Ectodermal cell (in vitro differentiated cells): ENCODE measurements at regions not wholly inside any gene's neighbourhood (a gene's known extent, or its start where the extent isn't known, plus 50 kb on each side); places are given as distances from the start of the nearest gene placed in this dataset.

Experiments used
- H3K27ac ChIP-seq: 2 replicates; pipeline ENCODE4 v1.7.0; 2013; ENCODE audit warnings: mild to moderate bottlenecking, low read depth, low read length; ENCODE audit not compliant: insufficient read depth, poor library complexity, severe bottlenecking
- H3K27me3 ChIP-seq: 2 replicates; pipeline ENCODE4 v1.7.0; 2013; ENCODE audit warnings: mild to moderate bottlenecking, low read length; ENCODE audit not compliant: insufficient read depth, control insufficient read depth, poor library complexity, severe bottlenecking
- H3K36me3 ChIP-seq: one replicate; pipeline ENCODE4 v1.7.0; 2013; ENCODE audit warnings: low read length; ENCODE audit not compliant: control insufficient read depth, insufficient read depth
- H3K4me1 ChIP-seq: one replicate; pipeline ENCODE4 v1.7.0; 2013; ENCODE audit warnings: low read length; ENCODE audit not compliant: control insufficient read depth, insufficient read depth
- H3K4me3 ChIP-seq: 2 replicates; pipeline ENCODE4 v1.7.0; 2013; ENCODE audit warnings: low read depth, low read length, control low read depth; ENCODE audit not compliant: insufficient read depth
- H3K9me3 ChIP-seq: 2 replicates; pipeline ENCODE4 v1.7.0; 2013; ENCODE audit warnings: mild to moderate bottlenecking, low read length, moderate library complexity; ENCODE audit not compliant: control insufficient read depth
- WGBS, 2 experiments: methylation state at CpG; one replicate each; pipeline ENCODE4 v1.1.7; 2013; ENCODE audit warnings: missing lambda C conversion rate in 2 of 2; 5-methylcytosine and 5-hydroxymethylcytosine counted together

DNA sequence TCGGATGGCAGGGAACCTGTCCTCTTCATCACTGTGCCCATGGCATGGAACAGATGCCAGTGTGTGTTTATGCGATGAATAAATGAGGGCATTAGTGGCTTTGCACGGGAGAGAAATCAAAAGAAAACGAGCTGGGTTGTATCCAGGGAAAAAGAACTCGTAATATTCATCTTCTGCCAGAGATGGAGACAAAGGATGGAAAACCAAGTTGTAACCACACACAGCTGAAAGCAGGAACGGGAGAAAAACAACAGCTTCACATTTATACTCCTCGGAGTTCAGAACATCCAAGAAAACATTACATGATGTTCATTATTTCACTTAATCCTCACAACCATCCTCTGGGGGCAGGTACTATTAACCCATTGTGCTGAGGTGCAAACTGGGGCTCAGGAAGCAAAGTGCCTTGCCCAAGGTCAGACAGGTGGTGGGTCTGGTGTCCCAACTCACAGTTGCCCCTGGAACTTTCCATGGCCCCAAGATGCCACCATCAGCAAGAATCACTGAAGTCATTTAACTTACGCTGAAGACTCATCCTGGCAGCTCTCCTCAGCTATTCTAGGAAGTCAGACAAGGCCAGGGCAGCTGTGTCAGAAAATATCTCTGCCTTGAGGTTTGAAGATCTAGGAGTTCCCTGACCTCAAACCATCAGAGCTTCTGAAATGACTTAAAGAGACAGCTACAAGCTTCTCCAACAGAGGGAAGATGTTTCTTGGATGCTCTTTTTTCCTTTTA lies 250.4 kb downstream of the NSG2 start:
- 89 to 93% methylated on average over 8 of the region's 8 CpGs for WGBS, 2 experiments

DNA sequence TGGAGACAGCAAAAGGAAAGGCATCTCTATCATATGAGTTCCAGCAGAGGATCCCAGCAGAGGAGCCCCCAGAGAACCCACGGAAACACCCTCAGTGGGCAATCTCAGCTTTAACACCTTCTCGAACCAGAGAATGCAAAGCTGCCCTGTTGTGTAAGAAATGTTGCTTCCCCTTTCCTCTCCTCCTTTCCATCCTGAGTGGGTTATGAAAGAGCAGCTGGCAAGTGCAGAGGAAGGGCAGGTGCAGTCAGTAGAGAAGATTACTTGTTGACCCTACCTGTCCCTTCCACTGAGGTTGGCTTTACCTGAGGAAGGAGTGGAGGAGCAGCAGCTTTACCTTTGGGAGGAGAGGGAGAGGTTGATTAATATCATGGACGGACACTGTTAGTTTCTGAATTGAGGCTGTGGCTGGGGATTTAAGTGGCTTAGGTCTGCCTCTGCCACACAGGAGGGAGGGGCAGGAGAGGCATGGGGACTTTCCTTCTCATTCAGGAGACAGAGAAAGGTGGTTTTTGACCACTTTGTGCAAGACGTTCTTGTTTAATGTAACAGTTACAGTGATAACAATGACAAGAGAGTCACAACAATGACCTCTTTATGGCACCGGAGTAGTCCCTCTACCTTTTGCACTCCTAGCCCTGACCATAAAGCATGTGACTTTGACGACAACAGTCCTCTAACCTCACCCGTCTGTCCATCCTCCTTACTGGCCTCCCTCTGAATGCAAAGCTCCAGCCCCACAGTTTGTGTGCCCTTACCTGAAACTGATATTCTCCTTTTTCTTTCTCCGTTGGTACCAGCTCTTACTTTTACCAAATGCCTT lies 254.8 kb downstream of the NSG2 start:
- no peaks in the 10 kb centered on the region for H3K27me3 ChIP-seq
- H3K4me1 ChIP-seq = peaks cover 36% of the 10 kb centered on the region
- H3K27ac ChIP-seq = no peak overlapping the region
- no peaks in the 10 kb centered on the region for H3K9me3 ChIP-seq
- H3K36me3 ChIP-seq = no peaks in the 10 kb centered on the region
- H3K4me3 ChIP-seq = no peak overlapping the region
- 80 to 84% methylated on average over 7 to 8 of the region's 8 CpGs for WGBS, 2 experiments

More for the DNA sequence above, 250.4 kb downstream of the NSG2 start:
- Histone ChIP-seq H3K27me3 (no peaks in the 10 kb centered on the region), H3K9me3 (no peaks in the 10 kb centered on the region), H3K27ac (no peak overlapping the region), H3K4me3 (no peak overlapping the region), H3K4me1 (peaks cover 6% of the 10 kb centered on the region), H3K36me3 (no peaks in the 10 kb centered on the region)

DNA sequence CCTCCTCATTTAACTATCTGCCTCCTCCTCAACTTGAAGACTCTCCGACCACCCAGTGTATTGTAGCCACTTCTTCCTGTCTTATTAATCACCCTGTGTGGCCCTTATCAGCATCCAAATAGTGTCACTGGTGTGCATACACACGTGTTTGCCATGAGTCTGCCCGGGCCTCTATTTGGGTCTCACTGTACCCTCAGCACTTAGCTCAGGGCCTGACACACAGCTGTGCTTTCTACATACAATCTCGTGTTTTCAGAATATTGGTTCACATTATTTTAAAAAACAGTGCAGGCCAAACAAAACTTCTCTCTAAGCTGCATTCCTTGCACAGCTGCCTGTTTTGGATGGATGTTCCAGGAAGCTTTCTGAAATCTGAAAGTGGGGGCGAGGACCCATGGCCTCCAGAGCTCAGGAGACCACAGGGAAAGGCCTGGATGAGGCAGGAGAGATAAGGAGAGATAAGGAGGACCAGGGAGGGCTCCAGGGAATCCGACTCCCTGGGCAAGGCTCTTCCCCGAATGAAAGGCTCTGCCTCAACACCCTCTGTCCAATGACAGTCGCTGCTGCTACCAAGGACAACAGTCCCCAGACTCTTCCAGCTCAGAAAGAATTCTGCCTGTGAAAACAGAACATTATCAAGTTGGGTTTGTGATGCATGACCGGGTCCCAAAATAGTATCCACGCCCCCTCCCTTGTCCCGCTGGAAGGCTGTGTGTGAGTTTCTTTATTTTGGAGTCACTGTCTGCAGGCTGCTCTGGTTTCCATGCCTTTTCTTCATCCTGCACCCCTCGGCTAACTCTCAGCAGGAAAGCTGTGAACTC lies 255.6 kb downstream of the NSG2 start:
- WGBS, 2 experiments = 27 to 29% methylated on average over 11 to 12 of the region's 12 CpGs
- Histone ChIP-seq H3K9me3 (no peaks in the 10 kb centered on the region), H3K27me3 (no peaks in the 10 kb centered on the region), H3K27ac (no peak overlapping the region), H3K4me1 (peaks cover 37% of the 10 kb centered on the region), H3K4me3 (no peak overlapping the region), H3K36me3 (no peaks in the 10 kb centered on the region)

DNA sequence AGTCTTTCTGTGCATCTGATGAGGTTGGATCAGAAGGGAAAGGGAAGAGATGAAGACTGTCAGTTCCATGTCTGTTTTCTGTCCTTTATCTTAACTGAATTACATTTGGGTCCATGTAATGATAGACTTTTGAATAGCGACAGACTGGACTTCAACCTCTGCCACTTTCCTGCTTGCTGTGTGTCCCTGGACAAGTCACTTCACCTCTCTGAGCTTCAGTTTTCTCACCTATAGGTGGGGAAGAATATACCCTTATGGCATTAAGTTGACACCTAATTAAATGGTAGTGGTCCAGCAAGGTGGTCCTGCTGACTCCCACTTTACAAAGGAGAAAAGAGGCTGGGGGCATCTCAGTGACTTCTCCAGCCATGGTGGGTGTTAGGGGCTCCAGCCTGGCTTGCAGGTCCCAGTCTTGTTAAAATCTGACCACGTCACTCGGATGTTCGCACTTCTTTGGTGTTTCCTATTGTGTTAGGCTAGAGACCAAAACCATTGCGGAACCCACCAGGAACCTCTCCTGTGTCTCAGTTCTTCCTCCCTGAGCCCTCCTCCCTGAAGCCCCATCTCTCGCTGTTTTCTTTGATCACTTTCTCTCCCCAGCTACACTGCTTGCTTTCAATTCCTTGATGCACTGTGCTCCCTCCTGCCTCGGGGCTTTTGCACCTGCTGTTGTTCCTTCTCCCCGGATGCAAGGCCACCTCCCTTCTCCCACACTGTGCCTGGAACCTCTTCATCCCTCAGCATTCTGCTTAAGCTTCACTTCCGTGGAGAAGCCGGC lies 256.5 kb downstream of the NSG2 start:
- Histone ChIP-seq H3K4me1 (peaks cover 39% of the 10 kb centered on the region), H3K27ac (no peak overlapping the region), H3K36me3 (no peaks in the 10 kb centered on the region), H3K4me3 (no peak overlapping the region), H3K9me3 (no peaks in the 10 kb centered on the region), H3K27me3 (no peaks in the 10 kb centered on the region)
- WGBS, 2 experiments = 77 to 83% methylated on average over 10 of the region's 10 CpGs

DNA sequence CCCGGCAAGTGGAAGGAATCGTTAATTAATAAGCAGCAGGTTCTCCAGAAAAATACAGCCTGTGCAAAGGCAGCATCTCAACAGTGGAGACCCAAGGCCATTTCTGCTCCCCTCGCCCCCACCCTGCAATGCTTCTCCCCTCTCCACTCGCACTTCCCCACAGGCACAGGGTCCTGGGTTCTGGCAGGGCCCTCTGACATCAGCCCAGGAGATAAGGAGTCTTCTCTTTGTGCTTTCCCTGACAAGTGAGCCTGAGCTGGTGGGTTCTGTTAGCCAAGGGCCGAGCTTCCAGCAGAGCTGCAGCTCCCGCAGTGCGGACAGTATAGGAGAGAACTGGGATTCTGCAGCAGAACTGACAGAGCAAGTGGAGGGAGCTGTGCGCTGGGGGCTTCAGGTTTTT lies 257.5 kb downstream of the NSG2 start:
- WGBS, 2 experiments = 60 to 67% methylated on average over 8 of the region's 8 CpGs
- H3K9me3 ChIP-seq = no peaks in the 10 kb centered on the region
- no peak overlapping the region for H3K4me3 ChIP-seq
- H3K4me1 ChIP-seq = peaks cover 39% of the 10 kb centered on the region
- no peaks in the 10 kb centered on the region for H3K36me3 ChIP-seq
- no peaks in the 10 kb centered on the region for H3K27me3 ChIP-seq
- H3K27ac ChIP-seq = no peak overlapping the region

DNA sequence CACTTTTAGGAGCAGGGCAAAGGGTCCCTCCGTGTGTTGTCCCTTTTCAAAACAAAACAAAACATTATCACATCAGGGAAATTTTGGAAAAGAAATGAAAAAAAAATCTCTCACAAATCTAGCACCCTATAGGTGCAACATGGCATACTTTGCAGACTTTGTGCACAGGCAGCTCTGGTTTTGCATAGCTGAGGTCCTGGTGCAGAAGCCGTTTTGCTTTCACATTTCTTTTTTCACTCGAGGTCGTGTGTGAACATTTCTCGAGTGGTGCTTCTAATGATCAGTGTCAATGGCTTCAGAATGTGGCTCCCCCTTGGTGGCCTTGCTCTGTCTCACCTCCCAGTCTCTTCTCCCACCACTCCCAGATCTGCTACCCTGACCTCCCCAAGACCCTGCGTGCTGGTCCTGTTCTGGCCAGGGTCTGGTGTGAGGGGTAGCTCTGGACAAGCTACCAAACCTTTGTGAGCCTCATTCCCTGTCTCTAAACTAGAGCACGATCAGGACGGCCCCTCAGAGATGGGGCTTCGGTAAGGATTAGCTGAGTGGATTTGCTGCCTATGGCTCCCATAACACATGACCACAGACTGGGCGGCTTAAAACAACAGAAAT lies 258.0 kb downstream of the NSG2 start:
- Histone ChIP-seq H3K36me3 (no peaks in the 10 kb centered on the region), H3K4me3 (no peak overlapping the region), H3K9me3 (no peaks in the 10 kb centered on the region), H3K4me1 (peaks cover 39% of the 10 kb centered on the region), H3K27ac (no peak overlapping the region), H3K27me3 (no peaks in the 10 kb centered on the region)
- 80 to 82% methylated on average over 10 of the region's 10 CpGs for WGBS, 2 experiments

DNA sequence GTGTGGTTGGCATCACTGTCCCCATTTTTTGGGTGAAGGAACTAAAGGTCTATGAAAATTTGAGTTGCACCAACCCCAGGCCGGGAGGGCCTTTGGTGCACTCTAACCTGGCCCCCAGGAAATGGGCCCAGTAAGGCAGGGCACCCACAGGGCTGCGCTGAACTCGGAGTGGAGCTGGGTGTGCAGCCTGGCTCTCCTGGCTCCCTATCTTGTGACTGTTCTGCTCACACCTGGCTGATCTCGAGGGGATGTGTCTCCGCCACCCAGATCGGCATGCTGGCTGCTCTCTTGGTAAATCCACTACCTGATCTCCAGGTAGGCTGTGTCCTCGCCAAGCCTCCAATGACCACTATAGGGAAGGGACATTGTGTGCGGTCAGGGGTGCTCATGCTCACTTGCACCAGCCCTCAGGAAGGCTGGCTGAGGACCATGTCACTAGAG lies 259.8 kb downstream of the NSG2 start:
- 88 to 90% methylated on average over 8 of the region's 8 CpGs for WGBS, 2 experiments

DNA sequence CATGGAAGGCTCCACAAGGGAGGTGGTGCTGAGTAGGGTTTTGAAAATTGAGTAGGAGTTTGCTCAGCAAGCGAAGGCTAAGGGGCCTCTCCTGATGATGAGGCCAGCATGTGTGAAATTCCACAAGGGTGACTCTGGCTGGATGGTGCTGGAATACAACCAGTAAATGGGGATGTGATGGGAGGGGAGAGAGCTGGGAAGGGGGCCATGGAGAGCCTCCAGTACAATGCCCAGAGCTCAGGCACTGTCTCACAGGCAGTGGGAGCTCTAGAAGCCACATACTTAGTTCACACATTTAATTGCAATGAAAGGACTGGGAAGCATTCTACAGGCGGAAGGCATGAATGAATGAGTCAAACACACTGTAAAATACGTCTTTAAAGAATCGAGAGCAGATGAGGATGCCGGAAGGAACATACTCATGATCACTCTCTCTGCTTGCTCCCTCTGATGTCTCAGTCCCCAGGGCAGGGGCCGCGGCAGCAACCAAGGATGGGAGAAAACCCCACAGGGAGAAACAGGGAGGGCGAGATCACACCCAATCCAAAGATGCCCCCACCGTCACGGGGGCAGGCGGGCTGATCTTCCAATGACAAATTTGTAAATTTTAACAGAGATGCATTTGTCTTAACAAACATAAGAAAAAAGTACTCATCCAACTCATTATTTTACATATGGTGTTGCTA lies 261.0 kb downstream of the NSG2 start:
- H3K36me3 ChIP-seq = no peaks in the 10 kb centered on the region
- WGBS, 2 experiments = 83 to 85% methylated on average over 11 of the region's 11 CpGs
- H3K27ac ChIP-seq = no peak overlapping the region
- H3K4me3 ChIP-seq = no peak overlapping the region
- no peaks in the 10 kb centered on the region for H3K9me3 ChIP-seq
- no peaks in the 10 kb centered on the region for H3K27me3 ChIP-seq
- H3K4me1 ChIP-seq = peaks cover 27% of the 10 kb centered on the region

More for the DNA sequence above, 259.8 kb downstream of the NSG2 start:
- H3K36me3 ChIP-seq = no peaks in the 10 kb centered on the region
- H3K4me1 ChIP-seq = peaks cover 39% of the 10 kb centered on the region
- H3K4me3 ChIP-seq = no peak overlapping the region
- H3K27ac ChIP-seq = no peak overlapping the region
- no peaks in the 10 kb centered on the region for H3K9me3 ChIP-seq
- H3K27me3 ChIP-seq = no peaks in the 10 kb centered on the region

DNA sequence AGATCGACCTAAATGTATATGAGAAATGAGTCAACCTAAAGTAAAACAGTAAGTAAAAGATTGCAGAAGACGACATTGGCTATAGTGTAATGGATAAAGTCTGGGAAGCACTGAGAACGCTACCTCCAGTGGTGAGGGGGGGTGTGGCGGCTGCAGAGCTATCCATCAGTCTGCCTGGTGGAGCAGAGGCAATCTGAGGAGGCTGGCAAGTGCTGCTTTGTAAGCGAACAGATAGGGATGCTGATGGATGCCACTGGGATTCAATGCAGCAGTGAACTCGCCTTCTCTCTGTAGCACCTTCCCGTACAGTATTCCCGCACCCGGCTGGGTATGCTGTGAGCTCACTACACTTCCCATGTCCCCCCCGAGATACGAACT lies 261.5 kb downstream of the NSG2 start:
- H3K4me1 ChIP-seq = peaks cover 24% of the 10 kb centered on the region
- no peaks in the 10 kb centered on the region for H3K36me3 ChIP-seq
- H3K4me3 ChIP-seq = no peak overlapping the region
- H3K27me3 ChIP-seq = no peaks in the 10 kb centered on the region
- 75 to 76% methylated on average over 11 of the region's 11 CpGs for WGBS, 2 experiments
- no peaks in the 10 kb centered on the region for H3K9me3 ChIP-seq
- H3K27ac ChIP-seq = no peak overlapping the region
